H1 (cell line): ENCODE measurements at regions not wholly inside any gene's neighbourhood (a gene's known extent, or its start where the extent isn't known, plus 50 kb on each side); places are given as distances from the start of the nearest gene placed in this dataset.

Source experiments
- ASH2L ChIP-seq: fragments of 200-600, 300-600 bp; sonication (generic); IDR thresholded peaks from one replicate; pipeline ENCODE4 v1.7.1; 2017; ENCODE audit warnings: low read length
- CTCF ChIP-seq, 3 experiments: IDR thresholded peaks; 1 replicate in 2 of 3; 2 replicates in 1 of 3; pipeline versions ENCODE4 v1.5.1 to v1.6.1; 2011; ENCODE audit warnings: low read length in 3 of 3, mild to moderate bottlenecking in 3 of 3, inconsistent platforms in 2 of 3, low read depth in 1 of 3, moderate library complexity in 1 of 3; ENCODE audit not compliant: insufficient read depth in 1 of 3; ENCODE audit errors: control extremely low read depth in 1 of 3
- EGR1 ChIP-seq: IDR thresholded peaks from 2 replicates; pipeline ENCODE4 v1.6.1; 2011; ENCODE audit warnings: low read depth, low read length, borderline replicate concordance
- JUND ChIP-seq: IDR thresholded peaks from 2 replicates; pipeline ENCODE4 v1.6.1; 2011; ENCODE audit warnings: mild to moderate bottlenecking, improper control_type of control experiment, low read length
- POLR2A ChIP-seq, 2 experiments: IDR thresholded peaks; 1 replicate in 1 of 2; 2 replicates in 1 of 2; pipeline ENCODE4 v1.6.1; 2011; ENCODE audit warnings: low read depth in 2 of 2, low read length in 2 of 2, mild to moderate bottlenecking in 2 of 2; ENCODE audit errors: control extremely low read depth in 1 of 2
- SUZ12 ChIP-seq: fragments of 200-600 bp; sonication (generic); IDR thresholded peaks from 2 replicates; pipeline ENCODE4 v1.6.1; 2012; ENCODE audit warnings: mild to moderate bottlenecking, inconsistent platforms, low read length, moderate library complexity, mixed read lengths
- USF2 ChIP-seq: IDR thresholded peaks from 2 replicates; pipeline ENCODE4 v1.6.1; 2011; ENCODE audit warnings: low read length, improper control_type of control experiment

DNA sequence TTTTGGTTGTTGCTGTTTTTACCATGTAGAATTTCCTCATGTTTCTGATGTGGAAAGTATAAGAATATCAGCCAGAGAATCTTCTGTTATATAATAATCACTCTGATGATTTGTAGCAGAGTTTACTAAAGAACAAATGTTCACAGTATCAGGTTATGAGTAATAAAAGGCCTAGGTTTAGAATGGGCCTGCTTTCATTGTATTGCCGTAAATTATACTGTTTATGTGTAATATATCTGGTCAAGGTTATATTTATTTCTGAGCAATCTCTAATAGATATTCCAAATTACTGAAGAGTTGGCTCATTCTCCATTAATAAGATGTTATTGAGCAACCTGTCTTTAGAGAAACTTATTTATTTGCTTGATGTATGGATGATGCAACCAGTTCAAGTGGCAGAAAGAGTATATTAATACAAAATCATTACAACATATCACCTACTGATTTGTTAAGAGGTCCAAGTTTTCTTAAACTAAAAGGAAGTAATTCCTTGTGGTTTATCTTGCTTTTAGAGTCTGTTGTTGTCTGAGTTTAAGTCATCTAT, 649.4 kb upstream of the CXADR start:
- TF ChIP-seq USF2 (no peak), CTCF (IDR thresholded peaks at IDR 0.05; ENCODE audit: control extremely low read depth in 1 of 3, insufficient read depth in 1 of 3, low read depth in 1 of 3, low read length in 3 of 3) (no peak), EGR1 (no peak), ASH2L (no peak), POLR2A (IDR thresholded peaks at IDR 0.05; ENCODE audit: control extremely low read depth in 1 of 2, low read depth in 2 of 2, low read length in 2 of 2) (no peak), SUZ12 (no peak), JUND (no peak)
